Naive thymus-derived CD4-positive, alpha-beta T cell (primary cell): ENCODE measurements at regions not wholly inside any gene's neighbourhood (a gene's known extent, or its start where the extent isn't known, plus 50 kb on each side); places are given as distances from the start of the nearest gene placed in this dataset.

Experiments
- ATAC-seq: fragments of 150-1000 bp; cut with Tn5 transposase; 2 replicates; pipeline ENCODE4 v1.10.0; 2021; ENCODE audit warnings: mild to moderate bottlenecking, moderate library complexity
- CTCF ChIA-PET: fragments of 350-600 bp; sonication (Branson Sonifier 250); formaldehyde crosslinking; loops from one replicate; lab custom pipeline; 2021; ENCODE audit warnings: antibody characterized with exemption; lab: Charles Lee
- POLR2A ChIA-PET: fragments of 350-600 bp; sonication (Branson Sonifier 250); formaldehyde crosslinking; loops from one replicate; lab custom pipeline; 2021; ENCODE audit warnings: antibody characterized with exemption, inconsistent platforms; lab: Charles Lee
- DNase-seq, 9 donors: peaks; one replicate each; pipeline versions ENCODE4 v3.0.0 to v3.0.0-alpha.2; 2020 to 2022; ENCODE audit warnings: mixed read lengths in 1 of 9
- H3K27ac ChIP-seq: one replicate; pipeline ENCODE4 v1.7.0; 2013; ENCODE audit warnings: mild to moderate bottlenecking, low read depth, low read length, moderate library complexity
- H3K27me3 ChIP-seq, 2 donors: one replicate each; pipeline ENCODE4 v1.7.0; 2013; ENCODE audit warnings: low read length in 2 of 2, mild to moderate bottlenecking in 2 of 2, moderate library complexity in 2 of 2; ENCODE audit not compliant: control insufficient read depth in 2 of 2, insufficient read depth in 2 of 2
- H3K36me3 ChIP-seq, 3 experiments: 1 replicate in 2 of 3; 2 replicates in 1 of 3; pipeline ENCODE4 v1.7.0; 2013; ENCODE audit warnings: low read length in 3 of 3, mild to moderate bottlenecking in 3 of 3, moderate library complexity in 1 of 3; ENCODE audit not compliant: insufficient read depth in 3 of 3, control insufficient read depth in 2 of 3
- H3K4me1 ChIP-seq, 2 donors: one replicate each; pipeline ENCODE4 v1.7.0; 2013; ENCODE audit warnings: low read length in 2 of 2, mild to moderate bottlenecking in 2 of 2, moderate library complexity in 1 of 2; ENCODE audit not compliant: control insufficient read depth in 2 of 2, insufficient read depth in 2 of 2
- H3K4me3 ChIP-seq: 2 replicates; pipeline ENCODE4 v1.7.0; 2013; ENCODE audit warnings: mild to moderate bottlenecking, low read length
- H3K9me3 ChIP-seq, 3 experiments: 1 replicate in 2 of 3; 2 replicates in 1 of 3; pipeline ENCODE4 v1.7.0; 2013; ENCODE audit warnings: low read length in 3 of 3; ENCODE audit not compliant: control insufficient read depth in 2 of 3
- H3K27ac Mint-ChIP-seq, 9 donors: one replicate each; pipeline ENCODE4 v1.8.0; 2020 to 2022; ENCODE audit warnings: mixed read lengths in 9 of 9, mild to moderate bottlenecking in 8 of 9, moderate library complexity in 5 of 9, inconsistent platforms in 2 of 9
- H3K27me3 Mint-ChIP-seq, 5 donors: one replicate each; pipeline ENCODE4 v1.8.0; 2021 to 2022; ENCODE audit warnings: mixed read lengths in 5 of 5, mild to moderate bottlenecking in 1 of 5
- H3K36me3 Mint-ChIP-seq, 5 donors: one replicate each; pipeline ENCODE4 v1.8.0; 2020 to 2022; ENCODE audit warnings: mixed read lengths in 5 of 5, mild to moderate bottlenecking in 3 of 5, inconsistent platforms in 1 of 5
- H3K4me1 Mint-ChIP-seq, 7 donors: one replicate each; pipeline ENCODE4 v1.8.0; 2020 to 2022; ENCODE audit warnings: mixed read lengths in 7 of 7, mild to moderate bottlenecking in 3 of 7, inconsistent platforms in 1 of 7
- H3K4me3 Mint-ChIP-seq, 10 donors: one replicate each; pipeline ENCODE4 v1.8.0; 2020 to 2022; ENCODE audit warnings: mild to moderate bottlenecking in 10 of 10, mixed read lengths in 10 of 10, moderate library complexity in 6 of 10, inconsistent platforms in 2 of 10
- H3K9me3 Mint-ChIP-seq, 11 donors: one replicate each; pipeline ENCODE4 v1.8.0; 2020 to 2022; ENCODE audit warnings: mixed read lengths in 11 of 11, mild to moderate bottlenecking in 4 of 11, inconsistent platforms in 1 of 11, moderate library complexity in 1 of 11
- intact Hi-C, 2 donors: fragments of 100-400 bp; cut with micrococcal nuclease; formaldehyde crosslinking; loops; one replicate each; pipeline ENCODE4 v1.15.1; 2023

GRCh38 chr19:31064491-31064890 is 284.7 kb downstream of the TSHZ3 start:
- CTCF ChIA-PET: interaction anchor here (1.4 kb wide), 1 partner anchor 9 kb away, joined by 3 read pairs; no protein-coding TSS in a partner anchor
- ATAC-seq: no peak

DNA sequence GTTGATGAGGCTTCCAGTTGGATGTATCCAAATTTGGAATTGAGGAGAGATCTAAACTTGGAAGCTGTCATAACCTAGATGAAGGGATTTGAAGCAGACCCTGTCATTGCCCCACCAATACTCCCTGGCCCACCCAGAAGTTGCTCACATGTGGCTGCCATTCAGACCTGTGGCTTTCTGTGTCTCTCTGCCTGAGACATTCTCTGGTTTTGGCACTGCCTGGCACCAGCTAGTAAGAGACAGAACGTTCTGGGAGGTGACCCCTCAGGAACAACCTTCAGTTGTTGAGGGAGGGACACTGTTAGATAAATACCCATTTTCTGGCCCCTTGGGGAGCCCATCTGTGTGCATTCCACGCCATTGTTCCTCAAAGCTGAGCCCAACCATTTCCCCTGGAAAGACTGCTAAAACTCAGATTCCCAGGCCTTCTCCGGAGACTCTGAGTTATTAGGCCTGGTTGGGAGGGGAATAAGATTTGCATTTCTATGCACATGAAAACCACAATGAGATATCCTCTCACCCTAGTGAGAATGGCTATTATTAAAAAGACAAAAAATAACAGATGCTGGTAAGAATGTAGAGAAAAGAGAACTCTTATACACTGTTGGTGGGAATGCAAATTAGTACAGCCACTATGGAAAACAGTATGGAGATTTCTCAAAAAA is 290.4 kb downstream of the TSHZ3 start:
- Histone ChIP-seq H3K9me3 (no peaks in the 10 kb centered on the region), H3K4me3 (no peak overlapping the region), H3K36me3 (no peaks in the 10 kb centered on the region), H3K27me3 (no peaks in the 10 kb centered on the region), H3K4me1 (no peaks in the 10 kb centered on the region), H3K27ac (no peak overlapping the region)
- ChIA-PET POLR2A (no interaction called here), CTCF (interaction anchor here (0.5 kb wide), 1 partner anchor 280 kb away, joined by 4 read pairs; no protein-coding TSS in a partner anchor)
- no peaks in the 10 kb centered on the region for H3K4me1 Mint-ChIP-seq
- no peak overlapping the region for H3K4me3 Mint-ChIP-seq
- H3K9me3 Mint-ChIP-seq: peaks cover 3 to 27% (median 15%) of the 10 kb centered on the region in 11 donors
- DNase-seq (no peak), ATAC-seq (no peak)
- H3K36me3 Mint-ChIP-seq: peaks cover 0 to 5% (median 0%) of the 10 kb centered on the region in 5 donors
- intact Hi-C loops: loop anchor here in 1 of 2 donors (10.0 kb wide), 1 partner anchor 1166 kb away; no protein-coding TSS in a partner anchor
- H3K27me3 Mint-ChIP-seq: peaks cover 0 to 45% (median 35%) of the 10 kb centered on the region in 5 donors
- no peak overlapping the region for H3K27ac Mint-ChIP-seq

More at GRCh38 chr19:31064491-31064890, 284.7 kb downstream of the TSHZ3 start:
- Mint-ChIP-seq H3K4me3 (no peak overlapping the region), H3K27me3 (peaks cover 0 to 24% (median 23%) of the 10 kb centered on the region in 5 donors), H3K4me1 (no peaks in the 10 kb centered on the region), H3K36me3 (peaks cover 0 to 5% (median 0%) of the 10 kb centered on the region in 5 donors), H3K27ac (no peak overlapping the region), H3K9me3 (peaks cover under 1 to 23% (median 12%) of the 10 kb centered on the region in 11 donors)
- no peaks in the 10 kb centered on the region for H3K4me1 ChIP-seq
- POLR2A ChIA-PET: no interaction called here
- no peak overlapping the region for H3K4me3 ChIP-seq
- H3K27me3 ChIP-seq: no peaks in the 10 kb centered on the region
- no peak for DNase-seq
- no peaks in the 10 kb centered on the region for H3K9me3 ChIP-seq
- H3K36me3 ChIP-seq: no peaks in the 10 kb centered on the region
- intact Hi-C loops: no loop called here
- H3K27ac ChIP-seq: no peak overlapping the region

- DNase-seq (no peak), ATAC-seq (no peak)
- H3K27ac Mint-ChIP-seq: no peak overlapping the region
- ChIA-PET POLR2A (no interaction called here), CTCF (no interaction called here)
- no peaks in the 10 kb centered on the region for H3K9me3 ChIP-seq
- H3K36me3 ChIP-seq: no peaks in the 10 kb centered on the region
- peaks cover 0 to 41% (median 34%) of the 10 kb centered on the region in 5 donors for H3K27me3 Mint-ChIP-seq
- H3K4me3 Mint-ChIP-seq: no peak overlapping the region
- H3K27ac ChIP-seq: no peak overlapping the region
- H3K4me3 ChIP-seq: no peak overlapping the region
- no peaks in the 10 kb centered on the region for H3K4me1 ChIP-seq
- H3K4me1 Mint-ChIP-seq: no peaks in the 10 kb centered on the region
- intact Hi-C loops: loop anchor here in 1 of 2 donors (10.0 kb wide), 1 partner anchor 1167 kb away; no protein-coding TSS in a partner anchor
- peaks cover 0 to 5% (median 0%) of the 10 kb centered on the region in 5 donors for H3K36me3 Mint-ChIP-seq
- H3K9me3 Mint-ChIP-seq: peaks cover 2 to 27% (median 14%) of the 10 kb centered on the region in 11 donors
- H3K27me3 ChIP-seq: no peaks in the 10 kb centered on the region
These were observed 291.8 kb downstream of the TSHZ3 start for GRCh38 chr19:31057476-31057875.

GRCh38 chr19:31055454-31055853 is 293.8 kb downstream of the TSHZ3 start:
- Histone ChIP-seq H3K4me3 (no peak overlapping the region), H3K36me3 (no peaks in the 10 kb centered on the region), H3K4me1 (no peaks in the 10 kb centered on the region), H3K27me3 (no peaks in the 10 kb centered on the region), H3K9me3 (no peaks in the 10 kb centered on the region), H3K27ac (no peak overlapping the region)
- ChIA-PET POLR2A (no interaction called here), CTCF (interaction anchor here (1.0 to 1.1 kb wide), 2 partner anchors 9 to 1169 kb away, joined by 3 read pairs; no protein-coding TSS in a partner anchor)
- DNase-seq: no peak
- Mint-ChIP-seq H3K4me1 (no peaks in the 10 kb centered on the region), H3K27me3 (peaks cover 0 to 49% (median 29%) of the 10 kb centered on the region in 5 donors), H3K36me3 (no peaks in the 10 kb centered on the region), H3K4me3 (no peak overlapping the region), H3K9me3 (peaks cover 0 to 17% (median 5%) of the 10 kb centered on the region in 11 donors), H3K27ac (no peak overlapping the region)
- no peak for ATAC-seq
- intact Hi-C loops: loop anchor here in 1 of 2 donors (10.0 kb wide), 1 partner anchor 1169 kb away; no protein-coding TSS in a partner anchor

DNA sequence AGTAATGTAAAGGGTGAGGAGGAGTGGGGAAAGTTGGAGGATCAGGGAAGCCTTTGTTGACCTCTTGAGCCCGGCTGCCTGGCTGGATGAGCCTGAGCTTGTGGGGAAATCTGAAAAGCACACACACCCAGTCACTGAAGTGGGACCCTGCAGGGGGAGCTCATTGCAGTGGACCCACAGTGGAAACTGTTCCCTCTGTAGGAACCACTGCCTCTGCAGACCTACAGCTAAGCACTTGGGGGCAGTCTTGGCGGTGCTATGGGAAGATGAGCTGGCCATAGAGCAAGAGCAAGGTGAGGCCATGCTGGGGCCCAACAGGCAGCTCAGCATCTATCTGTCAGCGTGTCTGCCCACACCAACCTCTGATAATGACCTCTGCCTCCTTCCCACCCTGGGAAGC is 294.8 kb downstream of the TSHZ3 start:
- H3K4me3 Mint-ChIP-seq: no peak overlapping the region
- no peak overlapping the region for H3K27ac Mint-ChIP-seq
- Histone ChIP-seq H3K4me3 (no peak overlapping the region), H3K9me3 (no peaks in the 10 kb centered on the region), H3K36me3 (no peaks in the 10 kb centered on the region), H3K4me1 (no peaks in the 10 kb centered on the region), H3K27ac (no peak overlapping the region), H3K27me3 (no peaks in the 10 kb centered on the region)
- H3K36me3 Mint-ChIP-seq: no peaks in the 10 kb centered on the region
- ChIA-PET POLR2A (no interaction called here), CTCF (interaction anchor here (0.6 to 1.1 kb wide), 3 partner anchors 314 to 1170 kb away, joined by 3 read pairs; no protein-coding TSS in a partner anchor)
- H3K4me1 Mint-ChIP-seq: no peaks in the 10 kb centered on the region
- peak; percentile 68 for ATAC-seq
- peak in 1 of 9 donors; percentile 25 for DNase-seq
- H3K27me3 Mint-ChIP-seq: peaks cover 0 to 47% (median 23%) of the 10 kb centered on the region in 5 donors
- intact Hi-C loops: loop anchor here in 1 of 2 donors (1.0 to 10.0 kb wide), 2 partner anchors 303 to 1170 kb away; no protein-coding TSS in a partner anchor
- H3K9me3 Mint-ChIP-seq: peaks cover 0 to 8% (median 3%) of the 10 kb centered on the region in 11 donors

DNA sequence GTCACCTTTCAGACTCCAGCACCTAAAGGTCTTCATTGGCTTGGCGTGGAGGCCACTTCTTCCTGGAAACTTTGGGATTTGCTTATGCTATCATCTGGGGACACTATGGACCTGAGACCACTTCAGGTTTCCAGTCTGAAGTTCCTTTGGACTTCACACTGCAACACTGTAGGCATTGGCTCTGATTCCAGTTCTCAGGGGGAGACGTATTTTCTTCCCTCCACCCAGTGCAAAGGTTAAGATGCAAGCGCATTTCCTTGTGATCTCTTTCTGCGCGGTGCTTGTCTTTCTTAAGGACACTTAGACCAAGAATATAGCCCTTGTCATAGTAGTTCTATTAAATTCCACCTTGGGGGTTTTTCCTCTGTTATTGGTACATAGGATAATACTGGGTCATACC is 299.8 kb downstream of the TSHZ3 start:
- Histone ChIP-seq H3K9me3 (no peaks in the 10 kb centered on the region), H3K4me3 (no peak overlapping the region), H3K27ac (no peak overlapping the region), H3K36me3 (no peaks in the 10 kb centered on the region), H3K4me1 (no peaks in the 10 kb centered on the region), H3K27me3 (no peaks in the 10 kb centered on the region)
- DNase-seq (no peak), ATAC-seq (no peak)
- Mint-ChIP-seq H3K9me3 (peaks cover 0 to 1% (median 0%) of the 10 kb centered on the region in 11 donors), H3K27me3 (peaks cover 0 to 22% (median 7%) of the 10 kb centered on the region in 5 donors), H3K27ac (no peak overlapping the region), H3K4me1 (no peaks in the 10 kb centered on the region), H3K36me3 (no peaks in the 10 kb centered on the region), H3K4me3 (no peak overlapping the region)
- intact Hi-C loops: no loop called here
- ChIA-PET POLR2A (no interaction called here), CTCF (no interaction called here)
